ENCODE measurements at regions not wholly inside any gene's neighbourhood (a gene's known extent, or its start where the extent isn't known, plus 50 kb on each side); places are given as distances from the start of the nearest gene placed in this dataset.

- no peak for DNase-seq
Measured at GRCh38 chr5:73286896-73287295, 113.9 kb downstream of the TMEM174 start.

- no peak for DNase-seq
Measured at GRCh38 chr5:73284985-73285384, 112.0 kb downstream of the TMEM174 start.

- DNase-seq = no peak
Measured at GRCh38 chr5:73284220-73284795, 111.3 kb downstream of the TMEM174 start.

GRCh38 chr5:73282923-73283322, 109.9 kb downstream of the TMEM174 start:
- no peak for DNase-seq

- no peak for DNase-seq
Measured at GRCh38 chr5:73282383-73282782, 109.4 kb downstream of the TMEM174 start.

- DNase-seq = peak; percentile 66
Measured at GRCh38 chr5:73280821-73281746, 108.1 kb downstream of the TMEM174 start.

- DNase-seq = no peak
Measured at GRCh38 chr5:73280386-73280785, 107.4 kb downstream of the TMEM174 start.

- DNase-seq = no peak
Measured at GRCh38 chr5:73279805-73280204, 106.8 kb downstream of the TMEM174 start.

- peak; percentile 28 for DNase-seq
Measured at GRCh38 chr5:73278693-73279092, 105.7 kb downstream of the TMEM174 start.

- peak; percentile 85 for DNase-seq
Measured at GRCh38 chr5:73274881-73275663, 102.1 kb downstream of the TMEM174 start.

- DNase-seq = no peak
Measured at GRCh38 chr5:73274121-73274520, 101.1 kb downstream of the TMEM174 start.

GRCh38 chr5:73273379-73274050, 100.5 kb downstream of the TMEM174 start:
- no peak for DNase-seq

GRCh38 chr5:73272351-73272750, 99.4 kb downstream of the TMEM174 start:
- no peak for DNase-seq

GRCh38 chr5:73268826-73269225, 95.8 kb downstream of the TMEM174 start:
- no peak for DNase-seq

- no peak for DNase-seq
Measured at GRCh38 chr5:73267766-73268435, 94.9 kb downstream of the TMEM174 start.

- no peak for DNase-seq
Measured at GRCh38 chr5:73266925-73267765, 94.2 kb downstream of the TMEM174 start.

GRCh38 chr5:73266176-73266738, 93.3 kb downstream of the TMEM174 start:
- DNase-seq = no peak

GRCh38 chr5:73265641-73266040, 92.6 kb downstream of the TMEM174 start:
- DNase-seq = peak; percentile 55

- no peak for DNase-seq
Measured at GRCh38 chr5:73264631-73265030, 91.6 kb downstream of the TMEM174 start.

- no peak for DNase-seq
Measured at GRCh38 chr5:73263001-73263710, 90.2 kb downstream of the TMEM174 start.

Data from NCI-H1694 (cell line).